SK-N-SH (cell line): ENCODE measurements at regions not wholly inside any gene's neighbourhood (a gene's known extent, or its start where the extent isn't known, plus 50 kb on each side); places are given as distances from the start of the nearest gene placed in this dataset.

Experiments used
- CTCF ChIA-PET: fragments of 300-600, 350-600 bp; formaldehyde crosslinking; extraction: SDS; loops from one replicate; lab custom pipeline; 2021; lab: Yijun Ruan, JAX
- POLR2A ChIA-PET: fragments of 350-600 bp; sonication (Branson Sonifier 250); formaldehyde crosslinking; extraction: SDS; loops from one replicate; lab custom pipeline; 2020; ENCODE audit warnings: antibody characterized with exemption, inconsistent platforms; lab: Yijun Ruan, JAX
- DNase-seq: peaks from one replicate; pipeline ENCODE4 v3.0.0; 2012
- H2AFZ ChIP-seq: fragments of 200-600 bp; sonication (generic); 2 replicates; pipeline ENCODE4 v1.8.1; 2016; ENCODE audit warnings: antibody characterized with exemption, mild to moderate bottlenecking, low read depth
- H3F3A ChIP-seq: fragments of 200-600 bp; sonication (generic); replicated peaks from 2 replicates; pipeline ENCODE3; 2016; ENCODE audit warnings: antibody characterized with exemption, mild to moderate bottlenecking; ENCODE audit not compliant: insufficient read depth
- H3K27ac ChIP-seq, 2 experiments: fragments of 200-500 bp in 1 of 2; fragments of 200-600 bp in 1 of 2; sonication (Bioruptor generic) in 1 of 2; sonication (generic), shearing (Covaris generic) in 1 of 2; 2 replicates each; pipeline versions ENCODE4 v1.5.1 to v1.6.1; 2014 to 2016; ENCODE audit warnings: low read depth in 2 of 2, inconsistent platforms in 1 of 2, low read length in 1 of 2, mild to moderate bottlenecking in 1 of 2, mixed read lengths in 1 of 2
- H3K27me3 ChIP-seq: fragments of 200-600 bp; sonication (generic), shearing (Covaris generic); 2 replicates; pipeline ENCODE4 v1.6.1; 2016; ENCODE audit warnings: mixed run types; ENCODE audit not compliant: insufficient read depth
- H3K36me3 ChIP-seq, 2 experiments: fragments of 200-500 bp in 1 of 2; fragments of 200-600 bp in 1 of 2; sonication (Bioruptor generic) in 1 of 2; sonication (generic) in 1 of 2; replicated peaks in 1 of 2; 2 replicates each; pipeline versions ENCODE3 to v1.5.1; 2014 to 2016; ENCODE audit warnings: low read length in 1 of 2, mild to moderate bottlenecking in 1 of 2; ENCODE audit not compliant: insufficient read depth in 2 of 2, control insufficient read depth in 1 of 2
- H3K4me1 ChIP-seq, 2 experiments: fragments of 200-500 bp in 1 of 2; fragments of 200-600 bp in 1 of 2; sonication (Bioruptor generic) in 1 of 2; sonication (generic), shearing (Covaris generic) in 1 of 2; 2 replicates each; pipeline versions ENCODE4 v1.5.1 to v1.6.1; 2014 to 2016; ENCODE audit warnings: low read depth in 1 of 2, low read length in 1 of 2, mixed run types in 1 of 2; ENCODE audit not compliant: insufficient read depth in 2 of 2, control insufficient read depth in 1 of 2
- H3K4me2 ChIP-seq: fragments of 200-600 bp; sonication (generic), shearing (Covaris generic); 2 replicates; pipeline ENCODE4 v1.6.1; 2017; ENCODE audit warnings: mixed run types
- H3K4me3 ChIP-seq, 2 experiments: fragments of 200-500 bp in 1 of 2; fragments of 200-600 bp in 1 of 2; sonication (Bioruptor generic) in 1 of 2; sonication (generic), shearing (Covaris generic) in 1 of 2; 2 replicates each; pipeline versions ENCODE4 v1.5.1 to v1.8.1; 2014 to 2016; ENCODE audit warnings: low read depth in 2 of 2, inconsistent platforms in 1 of 2, low read length in 1 of 2, mild to moderate bottlenecking in 1 of 2, mixed read lengths in 1 of 2, moderate library complexity in 1 of 2
- H3K79me2 ChIP-seq: fragments of 200-600 bp; sonication (generic); 2 replicates; pipeline ENCODE4 v1.8.1; 2017; ENCODE audit warnings: mild to moderate bottlenecking; ENCODE audit not compliant: insufficient read depth
- H3K9ac ChIP-seq: fragments of 200-600 bp; sonication (generic); 2 replicates; pipeline ENCODE4 v1.6.1; 2017; ENCODE audit warnings: mixed run types
- H3K9me2 ChIP-seq: fragments of 200-600 bp; sonication (generic); 2 replicates; pipeline ENCODE4 v1.6.1; 2017; ENCODE audit warnings: mixed run types
- H3K9me3 ChIP-seq: fragments of 200-600 bp; sonication (generic); 2 replicates; pipeline ENCODE4 v1.6.1; 2017; ENCODE audit warnings: mixed run types, mild to moderate bottlenecking, moderate library complexity
- H4K20me1 ChIP-seq: fragments of 200-600 bp; sonication (generic); 2 replicates; pipeline ENCODE4 v1.6.1; 2017; ENCODE audit warnings: mild to moderate bottlenecking, mixed run types; ENCODE audit not compliant: insufficient read depth
- CHD2 ChIP-seq: fragments of 150-350 bp; IDR thresholded peaks from 2 replicates; pipeline ENCODE4 v1.6.1; 2018; ENCODE audit warnings: low read length; ENCODE audit not compliant: partially characterized antibody
- FOXJ3 ChIP-seq: sonication (generic); formaldehyde crosslinking; IDR thresholded peaks from 2 replicates; pipeline ENCODE4 v1.5.1; 2020; ENCODE audit warnings: mild to moderate bottlenecking, missing genetic modification reagents
- GABPA ChIP-seq: IDR thresholded peaks from 2 replicates; pipeline ENCODE4 v1.4.0; 2012; ENCODE audit warnings: low read depth, mild to moderate bottlenecking
- MXI1 ChIP-seq: IDR thresholded peaks from 2 replicates; pipeline ENCODE4 v1.6.1; 2012; ENCODE audit warnings: mild to moderate bottlenecking, low read depth, low read length, improper control_type of control experiment
- POLR2AphosphoS5 ChIP-seq: IDR thresholded peaks from 2 replicates; pipeline ENCODE4 v1.6.1; 2012; ENCODE audit warnings: low read depth, low read length
- SIN3A ChIP-seq: IDR thresholded peaks from 2 replicates; pipeline ENCODE4 v1.6.1; 2012; ENCODE audit warnings: low read depth, mild to moderate bottlenecking, low read length, moderate library complexity, borderline replicate concordance
- SMC3 ChIP-seq: IDR thresholded peaks from 2 replicates; pipeline ENCODE4 v1.6.1; 2012; ENCODE audit warnings: low read depth, low read length, improper control_type of control experiment
- TAF1 ChIP-seq: IDR thresholded peaks from 2 replicates; pipeline ENCODE4 v1.6.1; 2012; ENCODE audit warnings: low read depth, mild to moderate bottlenecking, low read length, moderate library complexity, borderline replicate concordance
- TCF12 ChIP-seq: IDR thresholded peaks from 2 replicates; pipeline ENCODE4 v1.4.0; 2012
- TEAD4 ChIP-seq: IDR thresholded peaks from 2 replicates; pipeline ENCODE4 v1.4.0; 2012; ENCODE audit warnings: mild to moderate bottlenecking, borderline replicate concordance; ENCODE audit not compliant: insufficient read depth
- WGBS: methylation state at CpG from one replicate; pipeline ENCODE4 v1.1.6; 2017; ENCODE audit warnings: low lambda C conversion rate; 5-methylcytosine and 5-hydroxymethylcytosine counted together
- TF ChIP-seq, protein P1 (sequence below): fragments of 150-350 bp; IDR thresholded peaks from 2 replicates; pipeline ENCODE4 v1.6.1; 2017; ENCODE audit warnings: antibody characterized with exemption, low read length, low read depth, borderline replicate concordance
- TF ChIP-seq, protein P2 (sequence below): IDR thresholded peaks from 2 replicates; pipeline ENCODE4 v1.6.1; 2012; ENCODE audit warnings: mild to moderate bottlenecking, low read depth, low read length, moderate library complexity
- TF ChIP-seq, protein P3 (sequence below): IDR thresholded peaks from 2 replicates; pipeline ENCODE4 v1.4.0; 2012; ENCODE audit warnings: low read depth
- TF ChIP-seq, protein P4 (sequence below): fragments of 200-600 bp; sonication (generic); IDR thresholded peaks from 2 replicates; pipeline ENCODE4 v1.6.1; 2017; ENCODE audit warnings: antibody characterized with exemption, mild to moderate bottlenecking, moderate library complexity
- TF ChIP-seq, protein P5 (sequence below): IDR thresholded peaks from 2 replicates; pipeline ENCODE4 v1.4.0; 2012; ENCODE audit warnings: low read depth, borderline replicate concordance

DNA sequence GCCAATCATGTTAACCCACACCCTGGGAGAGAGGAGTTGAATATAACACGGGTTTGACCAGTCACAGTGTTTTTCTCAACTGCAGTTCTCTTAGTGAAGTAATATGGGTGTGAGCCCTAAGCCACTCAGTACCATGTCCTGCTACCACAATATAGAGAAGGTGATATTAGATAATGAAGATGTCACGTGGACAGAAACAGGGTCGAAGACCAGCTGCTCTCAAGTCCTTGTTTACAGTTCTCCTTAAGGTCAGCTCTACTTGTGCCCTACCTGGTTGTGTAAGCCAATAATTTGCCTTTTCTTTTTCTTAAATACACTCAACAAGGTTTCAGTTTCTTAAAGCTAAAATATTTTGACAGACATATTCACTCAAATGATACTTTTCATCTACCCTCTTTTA, 128.3 kb upstream of the POT1 start:
- DNase-seq = no peak
- no peak overlapping the region for H3K4me3 ChIP-seq
- H3K27ac ChIP-seq = no peak overlapping the region
- no peaks in the 10 kb centered on the region for H3K9me2 ChIP-seq
- H3K36me3 ChIP-seq = no peaks in the 10 kb centered on the region
- peaks cover 6 to 22% of the 10 kb centered on the region in 2 experiments; a peak in 3 of 4 replicates for H3K4me1 ChIP-seq
- H3F3A ChIP-seq = peaks cover 11% of the 10 kb centered on the region
- no peaks in the 10 kb centered on the region for H4K20me1 ChIP-seq
- no peak overlapping the region for H2AFZ ChIP-seq
- no peak overlapping the region for H3K9ac ChIP-seq
- H3K4me2 ChIP-seq = no peak overlapping the region
- CTCF ChIA-PET = interaction anchor here (0.9 to 3.3 kb wide), 2 partner anchors 7 to 230 kb away, joined by 3 to 23 read pairs; no protein-coding TSS in a partner anchor
- no peaks in the 10 kb centered on the region for H3K27me3 ChIP-seq
- no peaks in the 10 kb centered on the region for H3K79me2 ChIP-seq
- H3K9me3 ChIP-seq = no peaks in the 10 kb centered on the region
- POLR2A ChIA-PET = no interaction called here
- WGBS = 69% methylated on average over 3 of the region's 3 CpGs
- TF ChIP-seq, protein P1, sequence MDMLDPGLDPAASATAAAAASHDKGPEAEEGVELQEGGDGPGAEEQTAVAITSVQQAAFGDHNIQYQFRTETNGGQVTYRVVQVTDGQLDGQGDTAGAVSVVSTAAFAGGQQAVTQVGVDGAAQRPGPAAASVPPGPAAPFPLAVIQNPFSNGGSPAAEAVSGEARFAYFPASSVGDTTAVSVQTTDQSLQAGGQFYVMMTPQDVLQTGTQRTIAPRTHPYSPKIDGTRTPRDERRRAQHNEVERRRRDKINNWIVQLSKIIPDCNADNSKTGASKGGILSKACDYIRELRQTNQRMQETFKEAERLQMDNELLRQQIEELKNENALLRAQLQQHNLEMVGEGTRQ = no peak
- TF ChIP-seq SMC3 (no peak), GABPA (no peak), FOXJ3 (CRISPR knock-in tag) (no peak), MXI1 (no peak), TCF12 (no peak), CHD2 (no peak), SIN3A (no peak), TAF1 (no peak)
- TF ChIP-seq, protein P2, sequence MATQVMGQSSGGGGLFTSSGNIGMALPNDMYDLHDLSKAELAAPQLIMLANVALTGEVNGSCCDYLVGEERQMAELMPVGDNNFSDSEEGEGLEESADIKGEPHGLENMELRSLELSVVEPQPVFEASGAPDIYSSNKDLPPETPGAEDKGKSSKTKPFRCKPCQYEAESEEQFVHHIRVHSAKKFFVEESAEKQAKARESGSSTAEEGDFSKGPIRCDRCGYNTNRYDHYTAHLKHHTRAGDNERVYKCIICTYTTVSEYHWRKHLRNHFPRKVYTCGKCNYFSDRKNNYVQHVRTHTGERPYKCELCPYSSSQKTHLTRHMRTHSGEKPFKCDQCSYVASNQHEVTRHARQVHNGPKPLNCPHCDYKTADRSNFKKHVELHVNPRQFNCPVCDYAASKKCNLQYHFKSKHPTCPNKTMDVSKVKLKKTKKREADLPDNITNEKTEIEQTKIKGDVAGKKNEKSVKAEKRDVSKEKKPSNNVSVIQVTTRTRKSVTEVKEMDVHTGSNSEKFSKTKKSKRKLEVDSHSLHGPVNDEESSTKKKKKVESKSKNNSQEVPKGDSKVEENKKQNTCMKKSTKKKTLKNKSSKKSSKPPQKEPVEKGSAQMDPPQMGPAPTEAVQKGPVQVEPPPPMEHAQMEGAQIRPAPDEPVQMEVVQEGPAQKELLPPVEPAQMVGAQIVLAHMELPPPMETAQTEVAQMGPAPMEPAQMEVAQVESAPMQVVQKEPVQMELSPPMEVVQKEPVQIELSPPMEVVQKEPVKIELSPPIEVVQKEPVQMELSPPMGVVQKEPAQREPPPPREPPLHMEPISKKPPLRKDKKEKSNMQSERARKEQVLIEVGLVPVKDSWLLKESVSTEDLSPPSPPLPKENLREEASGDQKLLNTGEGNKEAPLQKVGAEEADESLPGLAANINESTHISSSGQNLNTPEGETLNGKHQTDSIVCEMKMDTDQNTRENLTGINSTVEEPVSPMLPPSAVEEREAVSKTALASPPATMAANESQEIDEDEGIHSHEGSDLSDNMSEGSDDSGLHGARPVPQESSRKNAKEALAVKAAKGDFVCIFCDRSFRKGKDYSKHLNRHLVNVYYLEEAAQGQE = no peak
- TF ChIP-seq, protein P3, sequence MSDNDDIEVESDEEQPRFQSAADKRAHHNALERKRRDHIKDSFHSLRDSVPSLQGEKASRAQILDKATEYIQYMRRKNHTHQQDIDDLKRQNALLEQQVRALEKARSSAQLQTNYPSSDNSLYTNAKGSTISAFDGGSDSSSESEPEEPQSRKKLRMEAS = no peak

DNA sequence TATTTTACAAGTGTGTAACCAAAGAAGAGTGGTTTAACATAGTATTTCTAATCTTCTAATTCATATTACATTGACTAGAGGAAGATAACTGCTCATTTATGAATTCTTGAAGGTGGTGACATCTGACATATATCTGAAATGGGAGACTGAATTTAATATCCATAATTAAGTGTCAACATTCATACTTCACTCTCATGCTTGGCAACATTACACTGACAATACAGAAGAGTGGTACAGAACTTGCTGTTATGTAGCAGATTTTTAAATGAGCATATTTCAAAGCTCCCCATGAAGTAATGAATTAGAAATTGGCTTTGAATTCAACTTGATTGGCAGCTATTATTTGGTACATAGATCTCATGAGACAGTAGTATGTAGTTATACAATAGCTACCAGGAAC, 125.8 kb upstream of the POT1 start:
- Histone ChIP-seq H3K9me3 (no peaks in the 10 kb centered on the region), H2AFZ (no peak overlapping the region), H3K27me3 (no peaks in the 10 kb centered on the region), H4K20me1 (no peaks in the 10 kb centered on the region), H3F3A (no peaks in the 10 kb centered on the region), H3K4me1 (peaks cover 0 to 3% of the 10 kb centered on the region in 2 experiments; a peak in 2 of 4 replicates), H3K27ac (no peak overlapping the region), H3K4me2 (no peak overlapping the region), H3K9me2 (no peaks in the 10 kb centered on the region), H3K36me3 (no peaks in the 10 kb centered on the region), H3K9ac (no peak overlapping the region), H3K79me2 (no peaks in the 10 kb centered on the region), H3K4me3 (no peak overlapping the region)
- POLR2A ChIA-PET = no interaction called here
- DNase-seq = no peak
- TF ChIP-seq GABPA (no peak), TAF1 (no peak), POLR2AphosphoS5 (no peak), TEAD4 (no peak)
- TF ChIP-seq, protein P4, sequence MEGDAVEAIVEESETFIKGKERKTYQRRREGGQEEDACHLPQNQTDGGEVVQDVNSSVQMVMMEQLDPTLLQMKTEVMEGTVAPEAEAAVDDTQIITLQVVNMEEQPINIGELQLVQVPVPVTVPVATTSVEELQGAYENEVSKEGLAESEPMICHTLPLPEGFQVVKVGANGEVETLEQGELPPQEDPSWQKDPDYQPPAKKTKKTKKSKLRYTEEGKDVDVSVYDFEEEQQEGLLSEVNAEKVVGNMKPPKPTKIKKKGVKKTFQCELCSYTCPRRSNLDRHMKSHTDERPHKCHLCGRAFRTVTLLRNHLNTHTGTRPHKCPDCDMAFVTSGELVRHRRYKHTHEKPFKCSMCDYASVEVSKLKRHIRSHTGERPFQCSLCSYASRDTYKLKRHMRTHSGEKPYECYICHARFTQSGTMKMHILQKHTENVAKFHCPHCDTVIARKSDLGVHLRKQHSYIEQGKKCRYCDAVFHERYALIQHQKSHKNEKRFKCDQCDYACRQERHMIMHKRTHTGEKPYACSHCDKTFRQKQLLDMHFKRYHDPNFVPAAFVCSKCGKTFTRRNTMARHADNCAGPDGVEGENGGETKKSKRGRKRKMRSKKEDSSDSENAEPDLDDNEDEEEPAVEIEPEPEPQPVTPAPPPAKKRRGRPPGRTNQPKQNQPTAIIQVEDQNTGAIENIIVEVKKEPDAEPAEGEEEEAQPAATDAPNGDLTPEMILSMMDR = no peak
- TF ChIP-seq, protein P5, sequence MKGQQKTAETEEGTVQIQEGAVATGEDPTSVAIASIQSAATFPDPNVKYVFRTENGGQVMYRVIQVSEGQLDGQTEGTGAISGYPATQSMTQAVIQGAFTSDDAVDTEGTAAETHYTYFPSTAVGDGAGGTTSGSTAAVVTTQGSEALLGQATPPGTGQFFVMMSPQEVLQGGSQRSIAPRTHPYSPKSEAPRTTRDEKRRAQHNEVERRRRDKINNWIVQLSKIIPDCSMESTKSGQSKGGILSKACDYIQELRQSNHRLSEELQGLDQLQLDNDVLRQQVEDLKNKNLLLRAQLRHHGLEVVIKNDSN = no peak
- CTCF ChIA-PET = interaction anchor here (1.0 to 1.3 kb wide), 2 partner anchors 9 to 615 kb away, joined by 4 to 6 read pairs; no protein-coding TSS in a partner anchor
